WTC11 (cell line): ENCODE measurements at regions not wholly inside any gene's neighbourhood (a gene's known extent, or its start where the extent isn't known, plus 50 kb on each side); places are given as distances from the start of the nearest gene placed in this dataset.

Source experiments
- CDX4 ChIP-seq: fragments of 250-450 bp; sonication (Bioruptor Pico); IDR thresholded peaks from 2 replicates; pipeline ENCODE4 v1.9.0; 2021; ENCODE audit warnings: moderate library complexity, mild to moderate bottlenecking, inconsistent platforms, borderline replicate concordance
- FOXJ3 ChIP-seq: sonication (generic); formaldehyde crosslinking; IDR thresholded peaks from 2 replicates; pipeline ENCODE4 v1.9.0; 2021; ENCODE audit warnings: missing genetic modification reagents, mild to moderate bottlenecking, borderline replicate concordance
- FOXP1 ChIP-seq: sonication (generic); formaldehyde crosslinking; IDR thresholded peaks from 2 replicates; pipeline ENCODE4 v1.8.0; 2022; ENCODE audit warnings: missing genetic modification reagents, mild to moderate bottlenecking, moderate library complexity, borderline replicate concordance
- JUN ChIP-seq: sonication (generic); formaldehyde crosslinking; IDR thresholded peaks from 2 replicates; pipeline ENCODE4 v1.8.0; 2023; ENCODE audit warnings: mild to moderate bottlenecking, missing genetic modification reagents
- NFYB ChIP-seq: sonication (generic); formaldehyde crosslinking; conservative IDR thresholded peaks from 2 replicates; pipeline ENCODE4 v1.8.0; 2022; ENCODE audit warnings: low read depth, missing genetic modification reagents
- OVOL2 ChIP-seq: fragments of 250-450 bp; sonication (Bioruptor Pico); IDR thresholded peaks from 2 replicates; pipeline ENCODE4 v1.9.0; 2021; ENCODE audit warnings: mild to moderate bottlenecking, borderline replicate concordance
- SOX15 ChIP-seq: fragments of 250-450 bp; sonication (Bioruptor Pico); IDR thresholded peaks from 2 replicates; pipeline ENCODE4 v1.9.0; 2021; ENCODE audit warnings: mild to moderate bottlenecking
- STAT6 ChIP-seq: sonication (generic); formaldehyde crosslinking; conservative IDR thresholded peaks from 2 replicates; pipeline ENCODE4 v1.8.1; 2023; ENCODE audit warnings: mild to moderate bottlenecking, low read depth, missing genetic modification reagents, moderate library complexity
- ZNF121 ChIP-seq: sonication (generic); formaldehyde crosslinking; IDR thresholded peaks from 2 replicates; pipeline ENCODE4 v1.8.0; 2023; ENCODE audit warnings: missing genetic modification reagents
- TF ChIP-seq, protein P1 (sequence below): fragments of 200-600 bp; IDR thresholded peaks from 2 replicates; pipeline ENCODE4 v1.8.0; 2022; ENCODE audit warnings: antibody characterized with exemption
- TF ChIP-seq, protein P2 (sequence below): sonication (generic); formaldehyde crosslinking; IDR thresholded peaks from 2 replicates; pipeline ENCODE4 v1.8.0; 2022; ENCODE audit warnings: mild to moderate bottlenecking, missing genetic modification reagents
- TF ChIP-seq, protein P3 (sequence below): sonication (generic); formaldehyde crosslinking; IDR thresholded peaks from 2 replicates; pipeline ENCODE4 v1.8.1; 2022; ENCODE audit warnings: mild to moderate bottlenecking, moderate library complexity, missing genetic modification reagents
- TF ChIP-seq, protein P4 (sequence below): sonication (generic); formaldehyde crosslinking; IDR thresholded peaks from 2 replicates; pipeline ENCODE4 v1.8.0; 2023; ENCODE audit warnings: missing genetic modification reagents

GRCh38 chr1:116230712-116231111, 119.5 kb downstream of the MAB21L3 start:
- TF ChIP-seq, protein P1, sequence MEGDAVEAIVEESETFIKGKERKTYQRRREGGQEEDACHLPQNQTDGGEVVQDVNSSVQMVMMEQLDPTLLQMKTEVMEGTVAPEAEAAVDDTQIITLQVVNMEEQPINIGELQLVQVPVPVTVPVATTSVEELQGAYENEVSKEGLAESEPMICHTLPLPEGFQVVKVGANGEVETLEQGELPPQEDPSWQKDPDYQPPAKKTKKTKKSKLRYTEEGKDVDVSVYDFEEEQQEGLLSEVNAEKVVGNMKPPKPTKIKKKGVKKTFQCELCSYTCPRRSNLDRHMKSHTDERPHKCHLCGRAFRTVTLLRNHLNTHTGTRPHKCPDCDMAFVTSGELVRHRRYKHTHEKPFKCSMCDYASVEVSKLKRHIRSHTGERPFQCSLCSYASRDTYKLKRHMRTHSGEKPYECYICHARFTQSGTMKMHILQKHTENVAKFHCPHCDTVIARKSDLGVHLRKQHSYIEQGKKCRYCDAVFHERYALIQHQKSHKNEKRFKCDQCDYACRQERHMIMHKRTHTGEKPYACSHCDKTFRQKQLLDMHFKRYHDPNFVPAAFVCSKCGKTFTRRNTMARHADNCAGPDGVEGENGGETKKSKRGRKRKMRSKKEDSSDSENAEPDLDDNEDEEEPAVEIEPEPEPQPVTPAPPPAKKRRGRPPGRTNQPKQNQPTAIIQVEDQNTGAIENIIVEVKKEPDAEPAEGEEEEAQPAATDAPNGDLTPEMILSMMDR, result no peak
- TF ChIP-seq SOX15 (CRISPR knock-in tag), result no peak
- TF ChIP-seq ZNF121, result no peak
- no peak for TF ChIP-seq OVOL2 (CRISPR knock-in tag)
- no peak for TF ChIP-seq JUN (CRISPR knock-in tag)
- TF ChIP-seq, protein P2, sequence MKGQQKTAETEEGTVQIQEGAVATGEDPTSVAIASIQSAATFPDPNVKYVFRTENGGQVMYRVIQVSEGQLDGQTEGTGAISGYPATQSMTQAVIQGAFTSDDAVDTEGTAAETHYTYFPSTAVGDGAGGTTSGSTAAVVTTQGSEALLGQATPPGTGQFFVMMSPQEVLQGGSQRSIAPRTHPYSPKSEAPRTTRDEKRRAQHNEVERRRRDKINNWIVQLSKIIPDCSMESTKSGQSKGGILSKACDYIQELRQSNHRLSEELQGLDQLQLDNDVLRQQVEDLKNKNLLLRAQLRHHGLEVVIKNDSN (CRISPR knock-in tag), result no peak
- TF ChIP-seq, protein P3, sequence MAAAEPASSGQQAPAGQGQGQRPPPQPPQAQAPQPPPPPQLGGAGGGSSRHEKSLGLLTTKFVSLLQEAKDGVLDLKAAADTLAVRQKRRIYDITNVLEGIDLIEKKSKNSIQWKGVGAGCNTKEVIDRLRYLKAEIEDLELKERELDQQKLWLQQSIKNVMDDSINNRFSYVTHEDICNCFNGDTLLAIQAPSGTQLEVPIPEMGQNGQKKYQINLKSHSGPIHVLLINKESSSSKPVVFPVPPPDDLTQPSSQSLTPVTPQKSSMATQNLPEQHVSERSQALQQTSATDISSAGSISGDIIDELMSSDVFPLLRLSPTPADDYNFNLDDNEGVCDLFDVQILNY (CRISPR knock-in tag), result no peak
- no peak for TF ChIP-seq FOXJ3 (CRISPR knock-in tag)
- TF ChIP-seq STAT6 (CRISPR knock-in tag), result no peak
- TF ChIP-seq, protein P4, sequence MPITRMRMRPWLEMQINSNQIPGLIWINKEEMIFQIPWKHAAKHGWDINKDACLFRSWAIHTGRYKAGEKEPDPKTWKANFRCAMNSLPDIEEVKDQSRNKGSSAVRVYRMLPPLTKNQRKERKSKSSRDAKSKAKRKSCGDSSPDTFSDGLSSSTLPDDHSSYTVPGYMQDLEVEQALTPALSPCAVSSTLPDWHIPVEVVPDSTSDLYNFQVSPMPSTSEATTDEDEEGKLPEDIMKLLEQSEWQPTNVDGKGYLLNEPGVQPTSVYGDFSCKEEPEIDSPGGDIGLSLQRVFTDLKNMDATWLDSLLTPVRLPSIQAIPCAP (CRISPR knock-in tag), result no peak
- no peak for TF ChIP-seq CDX4 (CRISPR knock-in tag)
- TF ChIP-seq NFYB (CRISPR knock-in tag), result no peak
- TF ChIP-seq FOXP1 (CRISPR knock-in tag), result no peak
